NCI-H2196 treated with DMSO at 0.1 percent for 48 hours (cell line): ENCODE measurements at regions not wholly inside any gene's neighbourhood (a gene's known extent, or its start where the extent isn't known, plus 50 kb on each side); places are given as distances from the start of the nearest gene placed in this dataset.
"Not testable (repeated sequence)": the region's sequence is repeated elsewhere in the genome, so short reads cannot be mapped to it uniquely, and the experiment has no call there.

Experiments
- DNase-seq: peaks from one replicate; lab custom pipeline; 2025; ENCODE audit not compliant: unreplicated experiment; lab: John Stamatoyannopoulos, UW

DNA sequence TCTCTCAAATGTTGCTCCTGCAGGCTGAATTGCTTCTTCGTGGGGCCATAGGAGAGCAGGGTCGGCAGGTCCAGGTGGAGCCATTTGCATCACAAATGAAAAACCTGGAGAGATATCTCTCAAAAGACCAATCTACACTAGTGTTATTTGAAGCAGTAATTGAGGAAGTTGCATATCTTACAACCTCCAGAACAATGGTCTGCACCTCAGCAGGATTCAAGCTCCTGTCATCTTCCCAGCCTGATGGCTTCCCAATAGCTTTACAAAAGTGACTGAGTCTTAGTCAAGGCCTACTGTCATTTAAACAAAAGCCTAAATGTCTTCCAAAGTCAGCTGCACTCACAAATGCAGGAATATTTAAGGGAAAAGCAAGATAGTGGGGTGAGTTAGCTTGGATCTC is 1584.5 kb downstream of the NLGN4Y start:
- no peak for DNase-seq

- DNase-seq: not testable (repeated sequence)
Observed at GRCh38 chrY:16120096-16120495, 1595.8 kb downstream of the NLGN4Y start.

DNA sequence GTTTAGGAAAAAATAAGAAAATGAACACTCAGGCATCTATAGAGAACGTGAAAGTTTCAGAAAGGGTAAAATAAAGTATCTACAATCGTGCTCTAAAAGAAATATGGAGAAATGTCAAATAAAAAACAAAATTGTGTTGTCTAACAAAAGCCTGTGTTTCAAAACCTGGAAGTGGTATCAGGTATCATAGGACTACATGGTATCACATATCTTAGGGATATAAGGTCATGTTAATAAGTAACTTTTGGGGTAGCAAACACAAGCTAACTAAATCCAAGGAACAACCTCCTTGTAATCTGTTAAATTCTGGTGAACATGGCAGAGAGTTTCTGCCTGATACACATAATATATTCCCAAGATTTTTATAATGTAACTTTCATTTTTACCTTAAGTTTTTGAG is 1597.7 kb downstream of the NLGN4Y start:
- no peak for DNase-seq

- no peak for DNase-seq
Observed at GRCh38 chrY:16124630-16125317, 1600.4 kb downstream of the NLGN4Y start.

- no peak for DNase-seq
Observed at GRCh38 chrY:16136581-16137298, 1612.4 kb downstream of the NLGN4Y start.

GRCh38 chrY:16157801-16158200 is 1633.5 kb downstream of the NLGN4Y start:
- no peak for DNase-seq

DNA sequence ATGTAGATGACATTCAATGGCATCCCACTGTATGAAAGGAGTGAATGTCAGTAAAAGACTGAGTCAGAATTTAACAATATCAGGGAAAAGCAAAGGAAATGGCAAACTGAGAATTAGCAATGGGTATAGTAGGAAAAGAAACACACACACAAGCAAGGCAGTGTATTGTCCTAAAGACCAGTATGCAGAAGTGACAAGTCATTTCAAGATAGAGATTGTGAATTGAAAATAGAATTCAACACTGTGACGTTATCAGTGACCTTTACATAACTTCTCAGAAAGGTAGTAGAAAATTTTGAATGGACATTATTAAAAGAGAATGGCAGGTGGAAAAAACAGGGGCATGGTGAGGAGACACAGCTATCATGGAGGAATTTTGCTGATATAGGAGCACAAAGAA is 1651.4 kb downstream of the NLGN4Y start:
- not testable (repeated sequence) for DNase-seq

GRCh38 chrY:16205482-16205881 is 1674.5 kb downstream of the CDY2B start:
- DNase-seq: not testable (repeated sequence)

GRCh38 chrY:16243322-16243721 is 1636.7 kb downstream of the CDY2B start:
- not testable (repeated sequence) for DNase-seq

- DNase-seq: not testable (repeated sequence)
Observed at GRCh38 chrY:16254551-16255295, 1625.3 kb downstream of the CDY2B start.

- not testable (repeated sequence) for DNase-seq
Observed at GRCh38 chrY:16255778-16256177, 1624.2 kb downstream of the CDY2B start.
